GM12878 (cell line): ENCODE measurements at regions not wholly inside any gene's neighbourhood (a gene's known extent, or its start where the extent isn't known, plus 50 kb on each side); places are given as distances from the start of the nearest gene placed in this dataset.
A peak's percentile ranks its signal among the peaks of the same experiment; 100 is the strongest.

ENCODE experiments used
- ATAC-seq: fragments of 200-7000 bp; cut with Tn5 transposase; 3 replicates; pipeline ENCODE4 v1.9.1; 2020; ENCODE audit warnings: mild to moderate bottlenecking, moderate library complexity
- BruUV-seq: library from RNA; stranded (reverse); fragments of 400-500 nt; replicated peaks from 2 replicates; lab custom pipeline; 2021; lab: Mats Ljungman, UMichigan
- CTCF ChIA-PET: fragments of 300-600 bp; sonication (Branson Sonifier 250); formaldehyde crosslinking; extraction: SDS; loops from one replicate; lab custom pipeline; 2021; ENCODE audit warnings: inconsistent platforms; lab: Yijun Ruan, JAX
- POLR2A ChIA-PET: fragments of 350-600 bp; formaldehyde crosslinking; extraction: SDS; loops from one replicate; lab custom pipeline; 2021; ENCODE audit warnings: inconsistent platforms; lab: Charles Lee
- RAD21 ChIA-PET: fragments of 300-600 bp; sonication (Branson Sonifier 250); formaldehyde crosslinking; loops from one replicate; lab custom pipeline; 2023; ENCODE audit warnings: antibody characterized with exemption; ENCODE audit not compliant: unreplicated experiment; lab: Charles Lee
- SMC1A ChIA-PET: fragments of 300-600 bp; sonication (Branson Sonifier 250); formaldehyde crosslinking; loops from one replicate; lab custom pipeline; 2023; ENCODE audit not compliant: unreplicated experiment, uncharacterized antibody; lab: Charles Lee
- DNase-seq: peaks from one replicate; pipeline ENCODE4 v3.0.0-alpha.2; 2011; ENCODE audit warnings: low read depth, low spot score
- FAIRE-seq: peaks from 3 replicates; lab custom pipeline; 2011; peaks lifted over from hg19 to GRCh38; lab: Jason Lieb, UNC
- H2AFZ ChIP-seq: 2 replicates; pipeline ENCODE4 v1.6.0; 2011; ENCODE audit warnings: low read depth, low read length, control low read depth; ENCODE audit not compliant: control insufficient read depth
- H3K27ac ChIP-seq: 2 replicates; pipeline ENCODE4 v1.5.1; 2011; ENCODE audit warnings: control low read depth; ENCODE audit not compliant: control insufficient read depth, insufficient read depth
- H3K27me3 ChIP-seq, 2 experiments: replicated peaks in 1 of 2; 2 replicates each; pipeline versions ENCODE4 v1.6.0 to v1.6.1; 2011; ENCODE audit warnings: low read length in 1 of 2; ENCODE audit not compliant: control insufficient read depth in 2 of 2, insufficient read depth in 2 of 2
- H3K36me3 ChIP-seq, 2 experiments: 2 replicates each; pipeline ENCODE4 v1.5.1; 2011; ENCODE audit warnings: low read length in 1 of 2; ENCODE audit not compliant: control insufficient read depth in 2 of 2, insufficient read depth in 2 of 2
- H3K4me1 ChIP-seq: 2 replicates; pipeline ENCODE4 v1.6.1; 2011; ENCODE audit warnings: mild to moderate bottlenecking, low read length, moderate library complexity, mixed read lengths; ENCODE audit not compliant: control insufficient read depth, insufficient read depth
- H3K4me2 ChIP-seq: 2 replicates; pipeline ENCODE4 v1.6.0; 2011; ENCODE audit warnings: control low read depth; ENCODE audit not compliant: control insufficient read depth, insufficient read depth
- H3K4me3 ChIP-seq: fragments of 200-600 bp; sonication (generic); 2 replicates; pipeline ENCODE4 v1.5.1; 2016
- H3K79me2 ChIP-seq: 2 replicates; pipeline ENCODE4 v1.6.0; 2011; ENCODE audit warnings: low read length; ENCODE audit not compliant: control insufficient read depth, insufficient read depth
- H3K9ac ChIP-seq: 2 replicates; pipeline ENCODE4 v1.8.0; 2011; ENCODE audit warnings: low read length, control low read depth, mixed read lengths; ENCODE audit not compliant: control insufficient read depth, insufficient read depth
- H3K9me3 ChIP-seq: replicated peaks from 3 replicates; pipeline ENCODE4 v1.5.1; 2011; ENCODE audit warnings: mild to moderate bottlenecking, low read length; ENCODE audit not compliant: control insufficient read depth, insufficient read depth
- H4K20me1 ChIP-seq: 2 replicates; pipeline ENCODE4 v1.6.0; 2011; ENCODE audit not compliant: control insufficient read depth, insufficient read depth
- BMI1 ChIP-seq: fragments of 450-650 bp; IDR thresholded peaks from 2 replicates; pipeline ENCODE4 v1.6.1; 2016; ENCODE audit warnings: mild to moderate bottlenecking, moderate library complexity, borderline replicate concordance
- CTCF ChIP-seq, 3 experiments: IDR thresholded peaks in 2 of 3; conservative IDR thresholded peaks in 1 of 3; 2 replicates each; pipeline ENCODE4 v1.5.1; 2011; ENCODE audit warnings: low read depth in 3 of 3, low read length in 3 of 3, mild to moderate bottlenecking in 3 of 3, control low read depth in 2 of 3, moderate library complexity in 2 of 3, inconsistent platforms in 1 of 3, mixed read lengths in 1 of 3; ENCODE audit not compliant: control insufficient read depth in 2 of 3, insufficient read depth in 1 of 3; ENCODE audit errors: extremely low read depth in 1 of 3
- EED ChIP-seq: sonication (generic); IDR thresholded peaks from 2 replicates; pipeline ENCODE4 v1.6.1; 2016; ENCODE audit warnings: antibody characterized with exemption, low read depth
- MEF2B ChIP-seq: fragments of 450-650 bp; IDR thresholded peaks from 2 replicates; pipeline ENCODE4 v1.6.1; 2018; ENCODE audit warnings: mild to moderate bottlenecking, moderate library complexity; ENCODE audit not compliant: partially characterized antibody, poor library complexity, severe bottlenecking
- NKRF ChIP-seq: fragments of 450-650 bp; conservative IDR thresholded peaks from 2 replicates; pipeline ENCODE4 v1.6.1; 2017; ENCODE audit warnings: mild to moderate bottlenecking, moderate library complexity
- POLR2A ChIP-seq: IDR thresholded peaks from 2 replicates; pipeline ENCODE4 v1.6.1; 2011; ENCODE audit warnings: low read depth, mild to moderate bottlenecking, low read length
- RAD21 ChIP-seq: IDR thresholded peaks from 2 replicates; pipeline ENCODE4 v1.6.1; 2011; ENCODE audit warnings: mild to moderate bottlenecking, low read depth, low read length, moderate library complexity; ENCODE audit not compliant: insufficient read depth
- RAD51 ChIP-seq: fragments of 450-650 bp; IDR thresholded peaks from 2 replicates; pipeline ENCODE4 v1.6.1; 2016; ENCODE audit warnings: moderate library complexity, mild to moderate bottlenecking, inconsistent platforms
- RELA ChIP-seq: fragments of 450-650 bp; IDR thresholded peaks from 2 replicates; pipeline ENCODE4 v1.8.0; 2014; ENCODE audit warnings: borderline replicate concordance; ENCODE audit not compliant: partially characterized antibody
- RUNX3 ChIP-seq: IDR thresholded peaks from 2 replicates; pipeline ENCODE4 v1.6.1; 2012; ENCODE audit warnings: low read length, inconsistent platforms
- SMC3 ChIP-seq: IDR thresholded peaks from 2 replicates; pipeline ENCODE4 v1.6.1; 2011; ENCODE audit warnings: low read length, improper control_type of control experiment, borderline replicate concordance
- TCF12 ChIP-seq: IDR thresholded peaks from 2 replicates; pipeline ENCODE4 v1.6.1; 2011; ENCODE audit warnings: low read depth, mild to moderate bottlenecking, low read length
- WGBS: methylation state at CpG from one replicate; pipeline ENCODE4 v1.1.6; 2016; ENCODE audit warnings: low lambda C conversion rate; ENCODE audit not compliant: insufficient replicate concordance, insufficient coverage; ENCODE audit errors: missing lambda C conversion rate; 5-methylcytosine and 5-hydroxymethylcytosine counted together
- in situ Hi-C: fragments of 300-500 bp; cut with MboI; formaldehyde crosslinking; loops from 9 replicates; pipeline ENCODE4 v1.14.3; 2018; ENCODE audit warnings: mixed read lengths
- intact Hi-C: fragments of 100-400 bp; cut with micrococcal nuclease; formaldehyde crosslinking; loops from one replicate; pipeline ENCODE4 v1.14.2; 2022; ENCODE audit not compliant: unreplicated experiment

GRCh38 chr12:46111715-46112114, 121.3 kb upstream of the SCAF11 start (continued):
- TF ChIP-seq NKRF (no peak), RELA (no peak), MEF2B (no peak), POLR2A (no peak), RAD51 (no peak), SMC3 (no peak)

GRCh38 chr12:46110928-46111699, 120.7 kb upstream of the SCAF11 start:
- peak; percentile 44 for ATAC-seq

More at GRCh38 chr12:46110928-46111699, 120.7 kb upstream of the SCAF11 start:
- no TSS peak for BruUV-seq
- POLR2A ChIA-PET, result interaction anchor here (1.2 kb wide), 1 partner anchor 158 kb away, joined by 4 read pairs; no protein-coding TSS in a partner anchor
- intact Hi-C loops, result no loop called here
- 0 out of 2 replicates have a peak, but pooled peaks have one; percentile 7 for TF ChIP-seq TCF12
- TF ChIP-seq EED, result no peak
- peak in 2 of 3 experiments; percentile 38 to 40; a peak in 3 of 6 replicates for TF ChIP-seq CTCF (IDR thresholded peaks at IDR 0.05 in 2 of 3, conservative IDR thresholded peaks at IDR 0.05 in 1 of 3; ENCODE audit: control insufficient read depth in 2 of 3, extremely low read depth in 1 of 3, insufficient read depth in 1 of 3, low read depth in 3 of 3, low read length in 3 of 3)
- TF ChIP-seq BMI1, result no peak
- peak; percentile 55 for TF ChIP-seq RUNX3
- TF ChIP-seq RAD21, result peak; percentile 34; the same call in 1 of the 2 replicates
- TF ChIP-seq, all 136 proteins: peak for 4
- CTCF ChIA-PET, result interaction anchor here (0.9 to 5.2 kb wide), 5 partner anchors 13 to 109 kb away, joined by 3 to 46 read pairs (median 3); no protein-coding TSS in a partner anchor
- no peaks in the 10 kb centered on the region; the same call in none of the 3 replicates for H3K9me3 ChIP-seq
- no peaks in the 10 kb centered on the region for H4K20me1 ChIP-seq
- WGBS, result 57% methylated on average over 1 of the region's 1 CpG
- no peak for FAIRE-seq
- SMC1A ChIA-PET, result interaction anchor here (0.9 to 5.0 kb wide), 7 partner anchors 9 to 276 kb away, joined by 3 to 32 read pairs (median 3); no protein-coding TSS in a partner anchor
- H3K27me3 ChIP-seq, result no peaks in the 10 kb centered on the region
- H3K4me1 ChIP-seq, result peaks cover 30% of the 10 kb centered on the region
- no peak overlapping the region for H3K4me2 ChIP-seq
- H3K27ac ChIP-seq, result no peak overlapping the region
- H3K79me2 ChIP-seq, result no peaks in the 10 kb centered on the region
- RAD21 ChIA-PET, result interaction anchor here (1.1 to 1.3 kb wide), 2 partner anchors 17 to 40 kb away, joined by 3 read pairs; no protein-coding TSS in a partner anchor
- no peak overlapping the region; the same call in 1 of the 2 replicates for H2AFZ ChIP-seq
- in situ Hi-C loops, result no loop called here
- H3K4me3 ChIP-seq, result no peak overlapping the region
- no peak overlapping the region for H3K9ac ChIP-seq
- no peaks in the 10 kb centered on the region; a peak in 1 of 4 replicates for H3K36me3 ChIP-seq
- no peak for DNase-seq
